HUES64 (cell line): ENCODE measurements at regions not wholly inside any gene's neighbourhood (a gene's known extent, or its start where the extent isn't known, plus 50 kb on each side); places are given as distances from the start of the nearest gene placed in this dataset.
"Not testable (repeated sequence)": the region's sequence is repeated elsewhere in the genome, so short reads cannot be mapped to it uniquely, and the experiment has no call there.

ENCODE experiments used
- H3K27ac ChIP-seq: 2 replicates; pipeline ENCODE4 v1.7.0; 2013; ENCODE audit warnings: low read depth, low read length, inconsistent platforms
- H3K27me3 ChIP-seq: 2 replicates; pipeline ENCODE4 v1.6.1; 2013; ENCODE audit warnings: mild to moderate bottlenecking, low read length; ENCODE audit not compliant: insufficient read depth
- H3K36me3 ChIP-seq: 2 replicates; pipeline ENCODE4 v1.6.1; 2013; ENCODE audit warnings: mild to moderate bottlenecking, low read length; ENCODE audit not compliant: insufficient read depth
- H3K4me1 ChIP-seq: 2 replicates; pipeline ENCODE4 v1.6.1; 2013; ENCODE audit warnings: mild to moderate bottlenecking, low read length, moderate library complexity; ENCODE audit not compliant: insufficient read depth
- H3K4me3 ChIP-seq: 2 replicates; pipeline ENCODE4 v1.5.1; 2013; ENCODE audit warnings: mild to moderate bottlenecking, low read length, moderate library complexity
- H3K9ac ChIP-seq: 2 replicates; pipeline ENCODE4 v1.6.1; 2013; ENCODE audit warnings: mild to moderate bottlenecking, low read depth, low read length
- H3K9me3 ChIP-seq: 2 replicates; pipeline ENCODE4 v1.6.1; 2013; ENCODE audit warnings: low read depth, low read length; ENCODE audit not compliant: insufficient read depth
- WGBS: fragments of 150-250, 120-280 bp; methylation state at CpG from one replicate; pipeline ENCODE4 v1.1.7; 2013; ENCODE audit warnings: missing lambda C conversion rate; 5-methylcytosine and 5-hydroxymethylcytosine counted together

- Histone ChIP-seq H3K36me3 (no peaks in the 10 kb centered on the region), H3K4me1 (no peaks in the 10 kb centered on the region; the same call in 1 of the 2 replicates), H3K27ac (no peak overlapping the region), H3K9me3 (peaks cover 16% of the 10 kb centered on the region), H3K9ac (no peak overlapping the region), H3K27me3 (no peaks in the 10 kb centered on the region), H3K4me3 (no peak overlapping the region)
- 86% methylated on average over 12 of the region's 12 CpGs for WGBS
These were observed 619.0 kb downstream of the DOK5 start for GRCh38 chr20:55094353-55094861.

DNA sequence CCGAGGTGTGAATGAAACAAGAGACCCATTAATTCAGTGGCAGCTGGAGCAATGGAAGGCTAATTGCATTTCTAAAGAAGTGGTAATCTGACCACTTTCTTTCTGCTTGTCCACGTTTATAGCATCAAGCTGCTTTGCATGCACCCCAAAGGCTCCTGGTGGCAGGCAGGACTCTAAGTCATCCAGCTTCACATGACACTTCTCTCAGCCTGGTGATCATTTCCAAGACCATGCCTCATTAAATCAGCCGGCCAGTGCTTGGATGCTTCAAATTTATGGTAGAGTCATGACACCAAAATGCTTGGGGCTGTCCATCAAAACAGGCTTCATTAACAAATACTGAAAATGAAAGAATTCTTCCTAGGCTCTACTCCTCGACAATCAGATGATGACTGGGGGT is 614.9 kb downstream of the DOK5 start:
- no peak overlapping the region for H3K27ac ChIP-seq
- no peaks in the 10 kb centered on the region for H3K36me3 ChIP-seq
- 63% methylated on average over 4 of the region's 4 CpGs for WGBS
- H3K27me3 ChIP-seq: no peaks in the 10 kb centered on the region
- no peaks in the 10 kb centered on the region; the same call in 1 of the 2 replicates for H3K4me1 ChIP-seq
- H3K4me3 ChIP-seq: no peak overlapping the region
- peaks cover 18% of the 10 kb centered on the region for H3K9me3 ChIP-seq
- H3K9ac ChIP-seq: no peak overlapping the region

GRCh38 chr20:55086421-55086820 is 611.0 kb downstream of the DOK5 start:
- H3K27me3 ChIP-seq: no peaks in the 10 kb centered on the region
- H3K9ac ChIP-seq: no peak overlapping the region
- no peaks in the 10 kb centered on the region; the same call in 1 of the 2 replicates for H3K4me1 ChIP-seq
- no peaks in the 10 kb centered on the region for H3K36me3 ChIP-seq
- 87% methylated on average over 1 of the region's 1 CpG for WGBS
- no peak overlapping the region for H3K27ac ChIP-seq
- H3K9me3 ChIP-seq: 0 out of 2 replicates have a peak, but pooled peaks cover 6% of the 10 kb centered on the region
- no peak overlapping the region for H3K4me3 ChIP-seq

DNA sequence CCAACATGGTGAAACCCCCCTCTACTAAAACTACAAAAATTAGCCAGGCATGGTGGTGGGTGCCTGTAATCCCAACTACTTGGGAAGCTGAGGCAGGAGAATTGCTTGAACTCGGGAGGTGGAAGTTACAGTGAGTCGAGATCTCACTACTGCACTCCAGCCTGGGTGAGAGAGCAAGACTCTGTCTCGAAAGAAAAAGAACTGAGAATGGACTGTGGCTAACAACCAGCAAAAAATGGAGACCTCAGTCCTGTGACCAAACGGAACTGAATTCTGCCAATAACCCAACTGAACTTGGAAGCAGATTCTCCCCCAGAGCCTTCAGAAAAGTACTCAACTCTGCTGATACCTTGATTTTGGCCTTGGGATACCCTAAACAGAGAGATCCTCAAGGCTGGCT is 604.5 kb downstream of the DOK5 start:
- no peak overlapping the region for H3K4me3 ChIP-seq
- no peak overlapping the region for H3K27ac ChIP-seq
- 89% methylated on average over 4 of the region's 4 CpGs for WGBS
- H3K27me3 ChIP-seq: no peaks in the 10 kb centered on the region
- H3K9me3 ChIP-seq: peaks cover 14% of the 10 kb centered on the region; the same call in 1 of the 2 replicates
- H3K9ac ChIP-seq: no peak overlapping the region
- no peaks in the 10 kb centered on the region for H3K4me1 ChIP-seq
- H3K36me3 ChIP-seq: no peaks in the 10 kb centered on the region

- not testable (repeated sequence) for H3K4me3 ChIP-seq, H3K36me3 ChIP-seq, H3K27ac ChIP-seq, H3K9ac ChIP-seq, H3K4me1 ChIP-seq, H3K27me3 ChIP-seq
- H3K9me3 ChIP-seq: peaks cover 14% of the 10 kb centered on the region; the same call in 1 of the 2 replicates
- WGBS: 93% methylated on average over 19 of the region's 19 CpGs
These were observed 599.0 kb downstream of the DOK5 start for GRCh38 chr20:55074266-55074840.

GRCh38 chr20:55070001-55070400 is 594.6 kb downstream of the DOK5 start:
- H3K36me3 ChIP-seq: no peaks in the 10 kb centered on the region
- H3K27me3 ChIP-seq: no peaks in the 10 kb centered on the region
- 54% methylated on average over 1 of the region's 1 CpG for WGBS
- H3K4me3 ChIP-seq: no peak overlapping the region
- H3K27ac ChIP-seq: no peak overlapping the region
- H3K9ac ChIP-seq: no peak overlapping the region
- H3K9me3 ChIP-seq: peaks cover 5% of the 10 kb centered on the region; the same call in 1 of the 2 replicates
- no peaks in the 10 kb centered on the region for H3K4me1 ChIP-seq

DNA sequence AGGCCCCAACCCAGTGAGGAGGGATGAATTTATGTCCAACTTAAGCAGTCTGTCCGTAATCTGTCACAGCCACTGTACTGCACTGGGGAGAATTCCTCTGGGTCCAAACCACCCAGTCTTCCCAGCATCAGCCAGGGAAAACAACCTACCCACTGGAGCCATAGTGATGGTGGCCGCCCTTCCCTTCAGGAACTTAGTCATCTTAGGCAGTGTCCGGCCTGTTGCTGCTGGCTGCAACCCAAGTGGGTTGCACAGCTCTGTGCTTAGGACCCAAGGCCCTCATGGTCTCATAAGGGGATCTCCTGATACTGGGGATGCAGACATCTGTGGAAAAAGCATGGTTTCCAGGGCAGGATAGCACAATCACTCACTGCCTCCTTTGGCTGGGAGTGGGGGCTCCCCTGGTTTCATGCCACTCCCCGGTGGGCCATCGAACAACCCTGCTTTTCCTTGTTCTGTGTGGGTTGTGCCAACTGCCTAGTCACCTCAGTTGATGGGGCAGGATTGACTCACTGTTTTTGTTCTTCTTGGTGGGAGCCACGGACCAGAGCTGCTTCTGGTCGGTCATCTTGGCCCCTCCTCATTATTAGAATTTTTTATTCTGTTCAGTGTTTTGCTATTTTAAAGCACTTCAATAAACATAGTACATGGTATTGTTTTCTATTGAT is 591.9 kb downstream of the DOK5 start:
- no peaks in the 10 kb centered on the region for H3K27me3 ChIP-seq
- peaks cover 9% of the 10 kb centered on the region; the same call in 1 of the 2 replicates for H3K9me3 ChIP-seq
- no peaks in the 10 kb centered on the region for H3K36me3 ChIP-seq
- H3K27ac ChIP-seq: no peak overlapping the region
- no peak overlapping the region for H3K4me3 ChIP-seq
- H3K4me1 ChIP-seq: no peaks in the 10 kb centered on the region
- no peak overlapping the region for H3K9ac ChIP-seq
- 86% methylated on average over 5 of the region's 7 CpGs for WGBS

DNA sequence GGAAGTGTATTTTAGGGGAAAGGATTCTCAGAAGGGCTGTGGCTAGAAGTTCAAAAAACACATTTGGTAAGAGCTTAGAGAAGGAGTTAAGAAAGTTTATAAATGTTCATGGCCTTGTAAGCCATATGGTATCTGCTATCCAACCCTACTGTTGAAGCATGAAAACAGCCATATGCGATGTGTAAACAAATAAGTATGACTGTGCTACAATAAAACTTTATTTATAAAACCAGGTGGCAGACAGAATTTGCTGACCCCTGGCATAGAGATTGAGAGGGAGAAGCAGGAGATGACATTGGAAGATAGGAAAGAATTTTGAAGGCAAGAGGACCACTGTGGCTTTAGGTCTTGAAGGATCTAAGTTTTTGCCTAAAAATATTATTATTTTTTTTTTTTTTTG is 583.5 kb downstream of the DOK5 start:
- WGBS: no CpG with 5 or more reads among the region's 1 CpG
- no peak overlapping the region for H3K4me3 ChIP-seq
- no peaks in the 10 kb centered on the region for H3K4me1 ChIP-seq
- no peak overlapping the region for H3K9ac ChIP-seq
- H3K27me3 ChIP-seq: no peaks in the 10 kb centered on the region
- no peaks in the 10 kb centered on the region for H3K36me3 ChIP-seq
- H3K9me3 ChIP-seq: peaks cover 15% of the 10 kb centered on the region; the same call in 1 of the 2 replicates
- no peak overlapping the region for H3K27ac ChIP-seq

- Histone ChIP-seq H3K9ac (no peak overlapping the region), H3K4me1 (no peaks in the 10 kb centered on the region), H3K36me3 (no peaks in the 10 kb centered on the region), H3K27me3 (no peaks in the 10 kb centered on the region), H3K27ac (no peak overlapping the region), H3K4me3 (no peak overlapping the region), H3K9me3 (peaks cover 10% of the 10 kb centered on the region; the same call in 1 of the 2 replicates)
- WGBS: no CpG with 5 or more reads among the region's 2 CpGs
These were observed 582.5 kb downstream of the DOK5 start for GRCh38 chr20:55057779-55058415.

DNA sequence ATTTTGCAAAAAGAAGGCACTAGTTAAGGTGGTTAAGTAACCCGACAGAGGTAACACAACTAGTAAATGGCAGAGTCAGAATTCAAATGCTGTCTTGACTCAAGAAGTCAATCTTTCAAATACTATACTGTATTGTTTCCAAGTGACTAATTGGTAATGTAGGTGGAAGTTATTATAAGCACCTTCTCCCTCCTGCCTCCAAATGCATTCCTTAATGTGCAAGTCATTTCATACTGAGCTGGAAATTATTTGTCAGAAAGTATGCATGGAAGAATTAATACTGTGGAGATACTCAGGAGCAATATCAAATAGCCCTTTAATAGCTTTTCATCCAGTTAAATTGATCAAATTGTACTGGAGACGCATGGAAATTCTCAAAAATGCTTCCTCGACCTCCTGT is 579.1 kb downstream of the DOK5 start:
- H3K4me3 ChIP-seq: no peak overlapping the region
- no peaks in the 10 kb centered on the region for H3K4me1 ChIP-seq
- no peaks in the 10 kb centered on the region for H3K36me3 ChIP-seq
- no peak overlapping the region for H3K9ac ChIP-seq
- 67% methylated on average over 1 of the region's 3 CpGs for WGBS
- no peaks in the 10 kb centered on the region for H3K27me3 ChIP-seq
- H3K9me3 ChIP-seq: 0 out of 2 replicates have a peak, but pooled peaks cover 2% of the 10 kb centered on the region
- no peak overlapping the region for H3K27ac ChIP-seq

- Histone ChIP-seq H3K4me3 (no peak overlapping the region), H3K36me3 (no peaks in the 10 kb centered on the region), H3K4me1 (no peaks in the 10 kb centered on the region), H3K9me3 (0 out of 2 replicates have a peak, but pooled peaks cover 2% of the 10 kb centered on the region), H3K27me3 (no peaks in the 10 kb centered on the region), H3K27ac (no peak overlapping the region), H3K9ac (no peak overlapping the region)
- 91% methylated on average over 1 of the region's 1 CpG for WGBS
These were observed 578.0 kb downstream of the DOK5 start for GRCh38 chr20:55053389-55053788.
